ENCODE measurements at regions not wholly inside any gene's neighbourhood (a gene's known extent, or its start where the extent isn't known, plus 50 kb on each side); places are given as distances from the start of the nearest gene placed in this dataset.

GRCh38 chr20:11247046-11248010, 573.5 kb upstream of the JAG1 start:
- no peak overlapping the region for H3K27ac ChIP-seq (ENCODE audit: low read length)
- no peaks in the 10 kb centered on the region for H4K20me1 ChIP-seq (ENCODE audit: insufficient read depth, low read length)
- H3K36me3 ChIP-seq (replicated peaks; ENCODE audit: low read depth, low read length), result no peaks in the 10 kb centered on the region
- no peak overlapping the region for H3K9ac ChIP-seq (ENCODE audit: low read length)
- H2AFZ ChIP-seq (ENCODE audit: low read depth, low read length), result no peak overlapping the region
- H3K79me2 ChIP-seq (ENCODE audit: low read length), result no peaks in the 10 kb centered on the region
- peaks cover 49% of the 10 kb centered on the region for H3K27me3 ChIP-seq (ENCODE audit: low read depth, low read length)
- TF ChIP-seq EZH2phosphoT487 (IDR thresholded peaks at IDR 0.05; ENCODE audit: low read depth) (no peak), CTCF (IDR thresholded peaks at IDR 0.05; ENCODE audit: low read depth, low read length) (no peak)
- no peaks in the 10 kb centered on the region for H3K4me1 ChIP-seq (ENCODE audit: low read length)
- H3K4me2 ChIP-seq (ENCODE audit: low read length), result no peak overlapping the region
- no peak overlapping the region for H3K4me3 ChIP-seq (ENCODE audit: low read length)
- no peaks in the 10 kb centered on the region for H3K9me3 ChIP-seq (ENCODE audit: insufficient read depth, low read length)

GRCh38 chr20:11248011-11248409, 574.2 kb upstream of the JAG1 start:
- H3K79me2 ChIP-seq (ENCODE audit: low read length), result no peaks in the 10 kb centered on the region
- H2AFZ ChIP-seq (ENCODE audit: low read depth, low read length), result no peak overlapping the region
- no peak overlapping the region for H3K4me2 ChIP-seq (ENCODE audit: low read length)
- no peaks in the 10 kb centered on the region for H3K4me1 ChIP-seq (ENCODE audit: low read length)
- no peak for TF ChIP-seq CTCF (IDR thresholded peaks at IDR 0.05; ENCODE audit: low read depth, low read length)
- no peak for TF ChIP-seq EZH2phosphoT487 (IDR thresholded peaks at IDR 0.05; ENCODE audit: low read depth)
- H3K9me3 ChIP-seq (ENCODE audit: insufficient read depth, low read length), result no peaks in the 10 kb centered on the region
- no peaks in the 10 kb centered on the region for H4K20me1 ChIP-seq (ENCODE audit: insufficient read depth, low read length)
- H3K9ac ChIP-seq (ENCODE audit: low read length), result no peak overlapping the region
- H3K27ac ChIP-seq (ENCODE audit: low read length), result no peak overlapping the region
- H3K36me3 ChIP-seq (replicated peaks; ENCODE audit: low read depth, low read length), result no peaks in the 10 kb centered on the region
- peaks cover 49% of the 10 kb centered on the region for H3K27me3 ChIP-seq (ENCODE audit: low read depth, low read length)
- H3K4me3 ChIP-seq (ENCODE audit: low read length), result no peak overlapping the region

- Histone ChIP-seq H3K36me3 (replicated peaks; ENCODE audit: low read depth, low read length) (no peaks in the 10 kb centered on the region), H3K4me2 (ENCODE audit: low read length) (no peak overlapping the region), H4K20me1 (ENCODE audit: insufficient read depth, low read length) (no peaks in the 10 kb centered on the region), H2AFZ (ENCODE audit: low read depth, low read length) (no peak overlapping the region), H3K9ac (ENCODE audit: low read length) (no peak overlapping the region), H3K27ac (ENCODE audit: low read length) (no peak overlapping the region), H3K4me3 (ENCODE audit: low read length) (no peak overlapping the region), H3K9me3 (ENCODE audit: insufficient read depth, low read length) (no peaks in the 10 kb centered on the region), H3K79me2 (ENCODE audit: low read length) (no peaks in the 10 kb centered on the region), H3K4me1 (ENCODE audit: low read length) (no peaks in the 10 kb centered on the region), H3K27me3 (ENCODE audit: low read depth, low read length) (peaks cover 49% of the 10 kb centered on the region)
- TF ChIP-seq CTCF (IDR thresholded peaks at IDR 0.05; ENCODE audit: low read depth, low read length) (no peak), EZH2phosphoT487 (IDR thresholded peaks at IDR 0.05; ENCODE audit: low read depth) (no peak)
Observed at GRCh38 chr20:11248687-11249638, 575.2 kb upstream of the JAG1 start.

GRCh38 chr20:11249683-11250082, 575.9 kb upstream of the JAG1 start:
- Histone ChIP-seq H3K9ac (ENCODE audit: low read length) (no peak overlapping the region), H3K27me3 (ENCODE audit: low read depth, low read length) (peaks cover 46% of the 10 kb centered on the region), H3K79me2 (ENCODE audit: low read length) (no peaks in the 10 kb centered on the region), H3K27ac (ENCODE audit: low read length) (no peak overlapping the region), H3K36me3 (replicated peaks; ENCODE audit: low read depth, low read length) (no peaks in the 10 kb centered on the region), H3K4me3 (ENCODE audit: low read length) (no peak overlapping the region), H3K9me3 (ENCODE audit: insufficient read depth, low read length) (peaks cover 5% of the 10 kb centered on the region; the same call in 1 of the 2 replicates), H3K4me2 (ENCODE audit: low read length) (no peak overlapping the region), H4K20me1 (ENCODE audit: insufficient read depth, low read length) (no peaks in the 10 kb centered on the region), H2AFZ (ENCODE audit: low read depth, low read length) (no peak overlapping the region), H3K4me1 (ENCODE audit: low read length) (no peaks in the 10 kb centered on the region)
- TF ChIP-seq EZH2phosphoT487 (IDR thresholded peaks at IDR 0.05; ENCODE audit: low read depth), result no peak
- TF ChIP-seq CTCF (IDR thresholded peaks at IDR 0.05; ENCODE audit: low read depth, low read length), result no peak

Data from OCI-LY3 (cell line).